IPS-NIHi7 (cell line): ENCODE measurements at regions not wholly inside any gene's neighbourhood (a gene's known extent, or its start where the extent isn't known, plus 50 kb on each side); places are given as distances from the start of the nearest gene placed in this dataset.

Source experiments
- DNase-seq: peaks from one replicate; pipeline ENCODE4 v3.0.0; 2012; ENCODE audit warnings: mixed read lengths; ENCODE audit errors: extremely low spot score

DNA sequence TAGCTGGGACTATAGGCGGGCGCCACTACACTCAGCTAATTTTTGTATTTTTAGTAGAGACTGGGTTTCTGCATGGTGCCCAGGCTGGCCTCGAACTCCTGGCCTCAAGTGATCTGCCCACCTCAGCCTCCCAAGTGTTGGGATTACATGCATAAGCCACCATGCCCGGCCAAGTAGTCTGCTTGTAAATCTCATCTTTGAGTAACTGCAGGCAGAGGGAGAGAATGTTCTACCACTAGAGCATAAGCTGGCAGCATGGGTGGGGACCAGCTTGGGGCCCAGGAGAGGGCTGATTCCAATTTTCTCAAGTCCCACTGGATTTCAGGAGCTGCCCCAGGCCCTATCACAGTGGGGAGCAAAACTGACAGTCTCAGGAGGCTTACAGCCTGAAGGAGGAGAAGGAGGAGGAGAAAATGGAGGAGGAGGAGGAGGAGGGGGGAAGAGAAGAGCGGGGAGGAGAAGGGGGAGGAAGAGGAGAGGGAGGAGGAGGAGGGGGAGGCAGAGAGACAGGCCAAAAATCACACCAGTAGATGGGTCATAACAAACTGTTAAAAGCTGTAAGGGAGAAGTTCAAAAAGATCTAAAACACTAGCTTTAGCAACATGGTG is 229.1 kb upstream of the IGF1R start:
- DNase-seq = no peak

DNA sequence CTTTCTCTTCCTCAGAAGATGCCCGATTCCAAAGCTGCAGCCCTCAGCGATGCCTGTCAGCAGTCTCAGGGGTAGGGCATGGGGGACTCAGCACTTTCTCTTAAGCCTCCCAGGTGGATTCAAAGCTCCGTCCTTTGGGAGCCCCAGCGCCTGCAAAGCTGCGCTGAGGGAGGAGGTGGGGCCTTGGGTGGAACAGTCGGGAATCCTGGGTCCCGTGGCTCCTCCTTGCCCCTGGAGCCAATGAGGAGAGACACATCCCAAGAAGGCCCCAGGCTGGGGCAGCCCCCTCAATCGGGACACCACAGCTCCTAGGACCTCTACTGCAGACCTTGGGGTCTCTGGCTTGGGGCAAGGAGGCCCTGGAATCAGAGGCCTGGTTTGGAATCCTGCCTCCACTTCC is 227.5 kb upstream of the IGF1R start:
- no peak for DNase-seq

DNA sequence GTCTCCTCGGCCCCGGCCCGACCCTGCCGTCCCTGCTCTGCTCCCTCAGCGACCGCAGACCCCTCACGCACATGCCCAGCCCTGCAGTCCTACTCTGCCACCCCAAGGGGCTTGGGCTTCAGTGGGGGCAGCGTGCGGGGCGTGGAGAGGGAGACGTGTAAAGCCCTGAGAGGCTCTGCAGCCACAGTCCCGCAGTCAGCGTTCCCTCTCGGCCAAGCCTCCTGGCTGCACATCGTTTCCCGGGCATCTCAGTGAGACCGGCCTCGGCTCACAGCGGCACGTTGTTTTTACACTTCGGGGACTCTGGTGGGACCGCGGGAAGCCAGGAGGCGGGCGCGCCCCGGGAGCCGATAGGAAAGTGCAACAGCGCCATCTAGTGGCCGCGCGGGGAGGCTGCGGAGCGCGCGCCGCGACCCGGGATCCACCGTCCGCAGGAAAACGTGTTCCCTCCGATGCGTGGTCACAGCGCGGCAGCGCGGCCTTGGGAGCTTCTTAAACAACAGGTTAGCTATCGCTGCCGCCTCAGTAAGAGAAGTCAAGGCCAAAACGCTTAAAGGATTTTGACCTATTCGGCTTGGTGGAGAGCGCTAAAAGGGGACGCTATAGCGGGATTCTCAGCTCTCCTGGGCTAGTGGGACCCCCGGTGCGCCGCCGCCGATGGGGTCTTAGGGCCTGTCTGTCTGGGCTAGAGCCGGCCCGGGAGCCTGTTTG is 226.8 kb upstream of the IGF1R start:
- peak; percentile 89 for DNase-seq

DNA sequence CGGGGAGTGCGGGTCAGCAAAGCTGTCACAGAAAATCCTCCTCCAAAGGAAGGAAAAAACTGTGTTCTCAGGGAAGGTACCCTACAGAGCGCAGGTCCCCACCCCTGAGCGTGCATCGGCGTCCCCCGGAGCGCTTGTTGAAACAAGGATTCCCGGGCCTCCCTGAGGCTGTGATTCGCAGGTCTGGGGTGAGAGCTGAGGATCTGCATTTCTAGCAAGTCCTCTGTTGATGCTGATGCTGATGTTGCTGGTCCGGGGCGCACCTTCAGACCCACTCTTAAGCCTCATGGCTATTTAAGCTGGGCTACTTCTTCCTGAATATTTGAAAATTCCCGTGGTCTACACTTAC is 226.2 kb upstream of the IGF1R start:
- DNase-seq = no peak

DNA sequence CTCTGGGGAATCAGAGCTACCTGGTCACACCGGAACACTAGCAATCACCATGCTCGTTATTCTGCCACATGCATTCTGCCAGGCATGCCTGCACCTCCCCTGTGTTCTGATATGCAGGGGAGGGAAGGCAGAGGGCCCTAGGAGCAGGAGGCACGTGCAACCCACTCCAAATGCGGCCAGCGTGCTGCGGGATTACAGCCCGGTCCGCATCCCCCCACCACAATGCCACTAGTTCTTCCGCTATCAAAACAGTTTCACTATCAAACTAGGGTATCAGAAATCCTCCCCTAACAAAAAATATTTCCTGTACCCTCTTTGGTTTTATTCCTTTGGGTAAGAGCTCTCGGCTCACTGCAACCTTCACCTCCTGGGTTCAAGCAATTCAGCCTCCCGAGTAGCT is 223.2 kb upstream of the IGF1R start:
- DNase-seq = no peak

DNA sequence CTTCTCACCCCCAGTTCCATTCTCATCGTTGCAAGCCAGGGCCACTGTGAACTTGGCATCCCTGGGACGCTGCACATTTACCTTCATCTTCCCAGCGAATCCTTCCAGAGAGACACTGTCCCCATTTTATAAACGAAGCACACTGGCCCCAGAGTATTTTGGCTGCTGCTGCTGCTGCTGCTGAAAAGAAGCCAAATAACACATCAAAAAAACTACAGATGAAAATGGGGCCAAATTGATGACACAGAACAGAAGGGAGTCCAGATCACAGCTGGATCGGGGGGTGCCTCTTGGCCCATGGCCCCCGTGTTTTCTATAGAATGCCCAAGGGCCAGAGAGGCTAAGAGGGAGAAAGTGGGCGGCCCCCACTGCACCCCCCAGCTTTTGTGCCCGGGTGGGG is 221.0 kb upstream of the IGF1R start:
- DNase-seq = no peak

DNA sequence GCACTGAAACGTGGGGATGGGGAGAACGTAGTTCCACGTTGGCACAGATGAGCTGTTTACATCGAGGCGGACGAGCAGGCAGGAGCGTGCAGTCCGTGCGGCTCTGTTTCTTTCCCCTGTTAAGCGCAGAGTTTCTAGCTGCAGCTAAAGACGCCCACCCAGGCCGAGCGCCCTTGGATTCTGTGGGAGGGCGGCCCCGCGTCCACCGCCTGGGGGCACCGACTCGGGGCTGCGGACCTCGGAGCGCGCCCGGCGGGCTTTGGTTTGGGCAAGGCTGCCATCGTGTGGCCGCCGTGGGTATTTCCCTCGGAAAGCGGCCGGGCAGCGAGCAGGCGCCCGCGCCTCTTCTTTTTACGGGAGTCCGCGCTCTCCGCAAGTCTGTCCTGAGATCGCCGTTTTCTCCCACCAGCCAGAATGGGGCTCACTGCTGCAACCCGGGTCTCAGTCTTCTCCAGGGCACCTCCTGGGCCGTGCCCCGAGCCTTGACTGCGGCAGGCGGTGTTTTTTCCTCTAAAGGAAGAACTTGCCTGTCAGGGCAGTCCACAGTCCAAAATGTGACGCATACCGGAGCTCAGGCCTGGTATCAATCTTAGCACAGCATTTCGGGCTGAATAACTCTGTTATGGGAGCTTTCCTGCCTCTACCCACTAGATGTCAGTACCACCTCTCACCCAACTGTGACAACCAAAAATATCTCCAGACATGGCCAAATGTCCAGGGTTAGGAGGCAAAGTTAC is 219.9 kb upstream of the IGF1R start:
- DNase-seq = peak; percentile 94

DNA sequence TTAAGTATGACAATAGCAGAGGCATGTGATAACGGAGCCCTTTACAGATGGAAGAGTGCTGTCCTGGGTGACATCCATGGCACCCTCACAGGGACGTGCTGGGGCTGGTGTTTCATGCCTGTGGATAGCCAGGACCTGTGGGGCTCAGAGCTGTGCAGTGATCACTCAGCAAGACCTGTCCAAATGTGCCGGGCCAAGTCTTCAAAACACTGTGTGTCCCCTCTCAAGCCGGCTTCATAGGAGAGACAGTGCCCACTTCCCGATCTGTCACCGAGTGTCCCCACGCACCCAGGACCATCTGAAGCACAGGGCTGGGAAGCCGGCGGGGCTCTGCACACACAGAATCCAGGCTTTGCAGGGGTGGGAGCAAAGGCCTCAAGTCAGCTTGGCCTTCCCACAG is 217.2 kb upstream of the IGF1R start:
- DNase-seq = no peak

DNA sequence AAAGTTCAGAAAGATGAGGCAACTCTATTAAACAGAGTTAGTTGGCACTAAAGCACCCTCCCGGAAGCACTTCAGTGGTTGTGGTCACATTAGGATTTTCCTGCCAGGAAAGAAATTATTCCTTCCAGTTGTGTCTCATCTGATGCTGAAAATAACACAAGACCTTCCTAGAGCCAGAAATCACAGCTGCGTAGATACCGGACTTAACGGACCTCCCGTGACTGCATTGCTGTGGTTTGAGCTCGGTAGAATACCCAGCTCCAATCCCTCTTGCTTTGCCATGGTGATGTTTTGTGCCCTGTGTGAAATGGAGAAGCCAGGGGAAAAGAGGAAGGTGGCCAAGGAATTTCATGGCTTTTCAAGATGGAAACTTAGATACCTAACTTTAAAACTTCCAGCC is 215.0 kb upstream of the IGF1R start:
- no peak for DNase-seq

DNA sequence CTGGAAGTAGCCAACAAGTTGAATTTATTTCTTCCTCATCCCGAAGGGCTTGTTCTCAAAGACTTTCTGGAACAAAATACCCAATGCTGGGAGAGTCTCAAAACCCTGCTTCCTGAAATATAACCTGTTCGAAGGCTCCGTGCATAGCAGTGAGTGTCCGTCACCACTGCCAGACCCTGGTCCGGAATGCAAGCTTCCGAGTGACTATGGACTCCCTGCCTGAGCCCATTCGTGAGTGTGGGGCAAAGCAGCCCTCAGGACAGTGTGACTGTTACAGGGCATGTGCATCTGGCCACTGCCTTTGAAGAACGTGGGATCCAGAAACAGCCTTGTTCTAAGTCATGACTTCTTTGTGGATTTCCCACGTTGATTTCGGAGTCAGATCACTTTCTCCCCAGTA is 214.5 kb upstream of the IGF1R start:
- DNase-seq = no peak

DNA sequence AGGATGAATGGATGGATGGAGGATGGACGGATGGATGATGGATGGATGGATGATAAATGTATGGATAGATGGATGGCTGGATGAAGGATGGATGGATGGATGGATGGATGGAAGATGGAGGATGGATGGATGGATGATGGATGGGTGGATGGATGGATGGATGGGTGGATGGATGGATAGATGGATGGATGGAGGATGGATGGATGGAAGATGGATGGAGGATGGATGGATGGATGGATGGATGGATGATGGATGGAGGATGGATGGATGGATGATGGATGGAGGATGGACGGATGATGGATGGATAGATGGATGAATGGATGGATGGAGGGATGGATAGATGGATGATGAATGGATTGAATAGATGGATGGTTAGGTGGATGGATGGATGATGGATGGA is 210.6 kb upstream of the IGF1R start:
- no peak for DNase-seq

DNA sequence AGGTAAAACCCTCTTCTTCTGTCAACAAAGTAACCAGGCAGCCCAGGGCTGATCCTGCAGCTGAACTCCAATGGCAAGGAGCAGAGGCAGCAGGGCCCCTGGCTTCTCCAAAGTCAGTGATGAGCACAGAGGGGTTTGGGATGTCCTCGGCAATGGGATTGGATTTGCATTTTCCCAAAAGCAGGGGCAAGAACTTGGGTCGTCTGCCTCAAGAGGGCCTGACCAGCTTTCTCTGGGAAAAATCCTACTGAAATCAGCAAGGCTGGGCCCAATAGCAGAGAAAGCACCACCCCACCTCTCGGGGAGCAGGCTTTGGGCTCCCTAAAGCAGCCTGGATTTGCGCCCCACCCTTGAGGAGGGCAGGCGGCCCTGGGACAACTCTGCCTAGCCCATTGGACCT is 210.0 kb upstream of the IGF1R start:
- no peak for DNase-seq

DNA sequence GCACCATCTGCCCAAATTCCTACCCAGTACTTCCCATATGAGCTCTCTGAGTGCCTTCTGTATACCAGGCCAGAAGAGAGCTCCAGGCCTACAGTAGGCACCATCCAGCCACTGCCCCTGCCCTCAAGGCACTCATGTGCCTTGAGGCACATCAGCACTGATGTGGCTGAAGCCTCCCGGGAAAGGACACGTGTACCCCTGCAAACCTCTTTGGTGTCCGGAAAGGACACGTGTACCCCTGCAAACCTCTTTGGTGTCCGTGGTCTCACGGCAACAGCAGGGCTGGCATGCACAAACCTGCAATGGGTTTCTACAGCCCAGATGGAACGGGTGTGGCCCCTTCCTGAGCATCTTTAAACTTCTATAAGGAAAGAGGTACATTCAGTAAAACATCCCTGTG is 209.4 kb upstream of the IGF1R start:
- no peak for DNase-seq

DNA sequence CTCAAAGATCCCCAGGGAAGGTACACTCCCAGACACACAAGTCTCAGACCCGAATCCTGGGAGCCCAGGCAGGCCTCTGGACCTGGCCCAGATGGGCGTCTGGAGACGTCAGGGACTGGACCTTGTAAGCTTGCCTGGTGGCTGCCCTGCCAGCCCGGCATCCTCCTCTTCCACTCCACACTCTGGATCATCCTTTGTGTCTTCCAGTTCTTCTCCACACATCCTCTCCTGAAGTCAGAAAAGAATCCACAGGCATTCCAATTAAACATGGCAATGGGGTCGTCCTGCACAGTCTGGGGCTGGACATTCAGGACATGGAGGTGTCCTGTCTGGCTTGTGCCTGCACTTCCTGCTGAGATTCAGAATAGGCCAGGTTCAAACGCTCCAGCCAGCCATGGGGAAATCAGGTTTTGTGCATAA is 208.8 kb upstream of the IGF1R start:
- DNase-seq = no peak

DNA sequence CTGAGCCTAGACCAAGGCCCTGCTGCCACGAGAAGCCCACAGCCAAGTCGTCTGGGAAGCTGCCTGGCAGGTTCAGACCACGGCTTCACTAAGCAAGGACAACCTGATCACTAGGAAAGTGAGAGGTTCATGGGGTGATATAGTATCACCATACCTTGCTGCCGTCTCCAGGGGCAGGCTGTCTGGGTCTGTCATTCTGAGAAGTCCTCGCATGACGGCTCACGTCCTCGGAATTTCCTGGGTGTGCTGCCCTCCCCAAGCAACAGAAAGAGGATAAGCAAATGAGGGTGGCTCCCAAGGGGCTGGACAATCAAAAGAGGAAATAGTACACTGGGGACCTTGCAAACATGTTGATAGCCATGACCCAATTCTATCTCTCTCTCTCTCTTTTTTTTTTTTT is 207.4 kb upstream of the IGF1R start:
- DNase-seq = no peak

DNA sequence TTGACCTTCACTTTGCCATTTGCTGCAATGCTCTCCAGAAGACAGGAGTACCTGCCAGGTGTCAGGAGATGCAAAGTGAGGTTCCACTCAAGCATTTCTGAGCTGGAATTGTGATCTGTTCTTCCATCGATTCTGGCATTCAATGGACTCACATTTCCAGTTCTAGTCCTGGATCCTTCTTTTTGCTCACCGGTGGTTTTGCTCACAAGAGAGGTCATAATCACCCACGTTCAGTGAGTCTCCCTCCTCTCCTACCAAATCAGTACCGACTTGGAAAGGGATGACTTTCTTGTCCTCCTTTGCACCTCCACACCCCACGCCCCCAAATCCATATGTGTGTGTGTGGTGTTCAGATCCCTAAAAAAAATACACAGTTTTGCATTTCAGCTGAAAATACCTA is 206.7 kb upstream of the IGF1R start:
- DNase-seq = no peak

DNA sequence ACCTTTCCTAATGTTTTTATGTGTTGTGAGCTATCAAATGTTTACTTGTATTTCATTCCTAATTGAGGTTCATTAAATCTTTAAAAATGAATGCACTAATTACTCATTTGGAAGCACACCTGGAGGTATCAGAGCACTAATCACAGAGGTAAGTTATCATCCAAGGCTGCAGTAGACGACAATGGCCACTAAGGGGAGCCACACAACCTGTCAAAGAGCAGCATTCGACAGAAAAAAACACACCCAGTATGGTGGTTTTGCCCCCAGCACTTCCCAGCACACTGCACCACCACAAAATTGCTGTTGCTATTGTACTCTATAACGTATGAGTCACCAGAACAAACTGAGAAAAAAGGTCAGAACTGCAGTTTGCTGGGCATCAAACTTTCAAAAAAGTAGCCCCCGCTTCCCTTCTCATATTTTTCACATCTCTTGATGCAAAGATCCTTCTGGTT is 205.9 kb upstream of the IGF1R start:
- DNase-seq = peak; percentile 80

DNA sequence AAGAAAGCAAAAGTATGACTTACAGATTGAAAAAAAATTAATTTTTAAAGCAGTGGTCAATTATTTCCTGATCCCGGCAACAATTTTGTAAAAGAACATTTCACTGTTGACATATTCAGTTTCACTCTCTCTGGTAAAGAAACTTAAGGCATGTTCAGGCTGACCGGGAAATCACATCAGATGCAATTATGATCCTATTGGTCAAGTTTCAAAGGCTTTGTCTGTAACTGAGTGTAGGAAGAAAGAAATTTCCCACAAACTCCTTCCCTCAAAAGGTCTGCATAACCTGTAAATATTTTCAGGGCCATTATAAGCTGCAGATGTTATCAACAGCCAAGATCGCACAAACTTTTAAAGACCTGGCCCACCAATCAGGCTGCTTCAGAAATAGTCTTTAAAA is 205.4 kb upstream of the IGF1R start:
- DNase-seq = no peak

DNA sequence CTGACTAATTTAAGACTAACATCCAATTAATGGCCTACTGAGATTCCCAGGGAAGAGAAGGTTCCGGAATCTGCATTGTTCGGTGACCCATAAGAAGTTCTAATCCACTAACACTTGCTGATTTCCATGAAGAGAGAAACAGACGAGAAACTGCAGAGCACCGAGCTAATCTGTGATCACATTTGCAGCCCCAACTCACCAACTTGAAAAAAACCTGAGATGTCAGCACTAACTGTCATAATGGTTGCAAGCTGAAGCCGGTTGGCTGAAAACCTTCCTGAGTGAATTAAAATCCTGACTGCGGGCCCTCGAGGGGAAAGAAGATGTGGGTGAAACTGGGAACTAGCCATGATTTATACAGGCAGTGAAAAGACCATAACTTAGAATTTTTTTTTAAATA is 204.8 kb upstream of the IGF1R start:
- DNase-seq = no peak

DNA sequence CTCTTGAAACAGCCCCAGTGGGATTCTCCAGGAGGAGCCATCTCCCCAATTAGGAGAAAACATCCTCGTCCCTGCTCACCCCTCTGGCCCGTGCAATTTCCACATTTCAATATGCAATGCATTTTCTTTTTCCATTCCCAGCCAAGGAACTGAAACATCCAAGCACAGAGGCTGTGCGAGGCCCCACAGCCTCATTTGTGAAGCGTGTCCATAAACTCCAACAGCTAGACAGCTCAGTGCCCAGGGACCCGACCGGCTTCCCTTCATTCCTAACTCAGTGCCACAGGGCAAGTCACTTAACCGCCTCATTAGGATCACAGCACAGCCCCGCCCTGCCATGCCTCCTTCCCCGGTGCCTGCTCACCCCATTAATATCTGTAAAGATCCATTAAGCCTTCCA is 204.2 kb upstream of the IGF1R start:
- no peak for DNase-seq

DNA sequence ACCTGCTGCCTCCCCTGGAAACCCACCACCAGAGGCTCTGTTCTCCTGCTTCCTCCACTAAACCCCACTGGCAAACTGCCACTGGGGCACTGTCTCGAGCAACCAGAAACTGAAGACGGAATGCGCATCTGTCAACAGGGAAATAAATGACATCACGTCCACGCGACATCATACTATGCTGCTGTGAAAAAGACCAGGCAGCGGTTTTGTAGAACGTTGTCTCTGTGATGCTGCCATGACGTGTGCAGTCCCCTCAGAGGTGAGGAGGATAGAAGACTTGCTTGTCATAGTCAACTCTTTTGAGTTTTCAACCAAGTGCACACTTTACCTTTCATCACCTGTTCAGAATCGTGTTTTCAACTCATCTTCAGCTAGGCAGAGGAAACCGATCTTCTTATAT is 203.0 kb upstream of the IGF1R start:
- no peak for DNase-seq

DNA sequence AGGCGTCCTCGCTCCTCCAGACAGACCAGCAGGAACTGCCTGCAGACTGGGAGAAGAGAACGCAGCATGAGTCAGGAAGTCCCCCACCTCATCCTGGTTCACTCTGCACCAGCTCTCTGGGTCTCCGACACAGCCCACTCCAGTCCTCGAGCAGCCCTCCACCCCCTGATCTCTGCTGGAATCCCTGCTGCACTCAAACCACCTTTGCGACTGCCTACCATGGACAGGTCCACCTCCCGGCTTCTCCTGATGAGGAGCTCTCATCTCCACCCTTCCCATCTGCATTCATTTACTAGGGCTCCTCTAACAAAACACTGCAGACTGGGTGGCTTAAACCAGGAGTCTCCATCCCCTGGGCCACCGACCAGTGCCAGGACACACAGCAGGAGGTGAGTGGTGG is 202.3 kb upstream of the IGF1R start:
- peak; percentile 13 for DNase-seq

DNA sequence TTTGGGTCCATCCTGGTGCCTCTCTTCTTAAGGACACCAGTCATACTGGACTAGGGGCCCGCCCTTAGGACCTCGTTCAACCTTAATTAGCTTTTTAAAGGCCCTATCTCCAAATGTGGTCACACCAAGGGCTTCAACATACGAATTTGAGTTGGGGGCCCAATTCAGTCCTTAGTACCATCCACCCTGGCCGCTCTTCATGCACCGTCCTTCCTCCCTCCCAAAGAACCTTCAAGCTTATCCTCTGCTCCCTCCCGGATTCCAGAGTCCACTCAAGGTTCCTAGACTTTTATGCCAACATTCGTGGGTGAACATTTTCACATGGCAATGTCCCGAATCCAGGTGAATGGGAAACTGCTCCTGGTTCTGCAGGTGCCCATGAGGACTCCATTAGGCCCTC is 201.3 kb upstream of the IGF1R start:
- no peak for DNase-seq
